Stimulated activated naive CD8-positive, alpha-beta T cell treated with anti-CD3 and anti-CD28 coated beads, Interleukin-15, amount 100 ng/mL, for 72 hours (primary cell): ENCODE measurements at regions not wholly inside any gene's neighbourhood (a gene's known extent, or its start where the extent isn't known, plus 50 kb on each side); places are given as distances from the start of the nearest gene placed in this dataset.
"Not testable (repeated sequence)": the region's sequence is repeated elsewhere in the genome, so short reads cannot be mapped to it uniquely, and the experiment has no call there.

Experiments used
- ATAC-seq: fragments of 150-1000 bp; cut with Tn5 transposase; 2 replicates; pipeline ENCODE4 v1.10.0; 2021; ENCODE audit warnings: mild to moderate bottlenecking, moderate library complexity
- DNase-seq, 2 donors: peaks; one replicate each; pipeline ENCODE4 v3.0.0; 2021 to 2022
- H3K27ac Mint-ChIP-seq, 2 donors: one replicate each; pipeline ENCODE4 v1.8.0; 2022; ENCODE audit warnings: mild to moderate bottlenecking in 2 of 2, mixed read lengths in 2 of 2, moderate library complexity in 2 of 2
- H3K27me3 Mint-ChIP-seq: one replicate; pipeline ENCODE4 v1.8.0; 2022; ENCODE audit warnings: mixed read lengths
- H3K4me1 Mint-ChIP-seq: one replicate; pipeline ENCODE4 v1.8.0; 2022; ENCODE audit warnings: mild to moderate bottlenecking, mixed read lengths
- H3K4me3 Mint-ChIP-seq, 2 donors: one replicate each; pipeline ENCODE4 v1.8.0; 2022; ENCODE audit warnings: mild to moderate bottlenecking in 2 of 2, mixed read lengths in 2 of 2, moderate library complexity in 1 of 2
- H3K9me3 Mint-ChIP-seq, 2 donors: one replicate each; pipeline ENCODE4 v1.8.0; 2022; ENCODE audit warnings: mixed read lengths in 2 of 2

- H3K9me3 Mint-ChIP-seq: peaks cover 0 to 16% of the 10 kb centered on the region in 2 donors
- peaks cover 10% of the 10 kb centered on the region for H3K4me1 Mint-ChIP-seq
- H3K27ac Mint-ChIP-seq: no peak overlapping the region
- no peaks in the 10 kb centered on the region for H3K27me3 Mint-ChIP-seq
- ATAC-seq (peak; percentile 71), DNase-seq (no peak)
- no peak overlapping the region for H3K4me3 Mint-ChIP-seq
Observed at GRCh38 chrY:19465809-19466208, 278.7 kb downstream of the KDM5D start.

GRCh38 chrY:19456855-19457448 lies 287.6 kb downstream of the KDM5D start:
- no peaks in the 10 kb centered on the region for H3K27me3 Mint-ChIP-seq
- peaks cover 11% of the 10 kb centered on the region for H3K4me1 Mint-ChIP-seq
- peak overlapping the region in 1 of 2 donors; percentile 57 for H3K27ac Mint-ChIP-seq
- H3K4me3 Mint-ChIP-seq: peak overlapping the region in 1 of 2 donors; percentile 10
- ATAC-seq: peak; percentile 97
- peaks cover 5 to 16% of the 10 kb centered on the region in 2 donors for H3K9me3 Mint-ChIP-seq
- peak in 1 of 2 donors; percentile 34 for DNase-seq

GRCh38 chrY:19433059-19433458 lies 311.5 kb downstream of the KDM5D start:
- Mint-ChIP-seq H3K9me3 (peaks cover 4 to 12% of the 10 kb centered on the region in 2 donors), H3K27ac (no peak overlapping the region), H3K27me3 (no peaks in the 10 kb centered on the region), H3K4me3 (peak overlapping the region; percentile 9 to 73), H3K4me1 (peaks cover 28% of the 10 kb centered on the region)
- DNase-seq: peak; percentile 12 to 35
- ATAC-seq: peak; percentile 81

- no peaks in the 10 kb centered on the region for H3K27me3 Mint-ChIP-seq
- no peak for ATAC-seq
Observed at GRCh38 chrY:19427736-19428518, 316.6 kb downstream of the KDM5D start.

GRCh38 chrY:19427191-19427590 lies 317.3 kb downstream of the KDM5D start:
- not testable (repeated sequence) for H3K27me3 Mint-ChIP-seq, H3K4me3 Mint-ChIP-seq, DNase-seq

More at GRCh38 chrY:19427736-19428518, 316.6 kb downstream of the KDM5D start:
- no peak overlapping the region for H3K27ac Mint-ChIP-seq
- peaks cover 18% of the 10 kb centered on the region for H3K4me1 Mint-ChIP-seq
- no peaks in the 10 kb centered on the region for H3K9me3 Mint-ChIP-seq
- DNase-seq: no peak
- H3K4me3 Mint-ChIP-seq: no peak overlapping the region

GRCh38 chrY:19410980-19411766 lies 333.4 kb downstream of the KDM5D start:
- ATAC-seq: peak; percentile 37
- H3K9me3 Mint-ChIP-seq: peaks cover 0 to 2% of the 10 kb centered on the region in 2 donors
- peaks cover 16% of the 10 kb centered on the region for H3K4me1 Mint-ChIP-seq
- DNase-seq: no peak
- no peak overlapping the region for H3K4me3 Mint-ChIP-seq
- H3K27ac Mint-ChIP-seq: no peak overlapping the region
- H3K27me3 Mint-ChIP-seq: no peaks in the 10 kb centered on the region

More at GRCh38 chrY:19427191-19427590, 317.3 kb downstream of the KDM5D start:
- H3K9me3 Mint-ChIP-seq, H3K27ac Mint-ChIP-seq, ATAC-seq: not testable (repeated sequence)
- H3K4me1 Mint-ChIP-seq: peaks cover 17% of the 10 kb centered on the region

GRCh38 chrY:19406246-19406645 lies 338.3 kb downstream of the KDM5D start:
- DNase-seq (no peak), ATAC-seq (no peak)
- peaks cover 19% of the 10 kb centered on the region for H3K4me1 Mint-ChIP-seq
- no peaks in the 10 kb centered on the region for H3K27me3 Mint-ChIP-seq
- no peak overlapping the region for H3K27ac Mint-ChIP-seq
- no peak overlapping the region for H3K4me3 Mint-ChIP-seq
- no peaks in the 10 kb centered on the region for H3K9me3 Mint-ChIP-seq

GRCh38 chrY:19405598-19405997 lies 338.9 kb downstream of the KDM5D start:
- Mint-ChIP-seq H3K9me3 (no peaks in the 10 kb centered on the region), H3K27me3 (no peaks in the 10 kb centered on the region), H3K4me3 (no peak overlapping the region), H3K4me1 (peaks cover 15% of the 10 kb centered on the region), H3K27ac (peak overlapping the region in 1 of 2 donors; percentile 34)
- DNase-seq (no peak), ATAC-seq (no peak)

- ATAC-seq (no peak), DNase-seq (no peak)
- peak overlapping the region in 1 of 2 donors; percentile 95 for H3K27ac Mint-ChIP-seq
- H3K9me3 Mint-ChIP-seq: no peaks in the 10 kb centered on the region
- H3K4me1 Mint-ChIP-seq: peaks cover 27% of the 10 kb centered on the region
- H3K4me3 Mint-ChIP-seq: peak overlapping the region; percentile 76 to 80
- H3K27me3 Mint-ChIP-seq: no peaks in the 10 kb centered on the region
Observed at GRCh38 chrY:19392876-19393275, 351.6 kb downstream of the KDM5D start.

- peak overlapping the region in 1 of 2 donors; percentile 50 for H3K4me3 Mint-ChIP-seq
- H3K9me3 Mint-ChIP-seq: no peaks in the 10 kb centered on the region
- H3K27ac Mint-ChIP-seq: no peak overlapping the region
- peaks cover 27% of the 10 kb centered on the region for H3K4me1 Mint-ChIP-seq
- no peaks in the 10 kb centered on the region for H3K27me3 Mint-ChIP-seq
- ATAC-seq: peak; percentile 93
- no peak for DNase-seq
Observed at GRCh38 chrY:19391922-19392321, 352.6 kb downstream of the KDM5D start.

- DNase-seq (no peak), ATAC-seq (no peak)
- no peak overlapping the region for H3K4me3 Mint-ChIP-seq
- H3K27ac Mint-ChIP-seq: no peak overlapping the region
- peaks cover 0 to 13% of the 10 kb centered on the region in 2 donors for H3K9me3 Mint-ChIP-seq
- no peaks in the 10 kb centered on the region for H3K27me3 Mint-ChIP-seq
- no peaks in the 10 kb centered on the region for H3K4me1 Mint-ChIP-seq
Observed at GRCh38 chrY:19365321-19365720, 379.2 kb downstream of the KDM5D start.

- ATAC-seq: no peak
- H3K27me3 Mint-ChIP-seq: no peaks in the 10 kb centered on the region
- no peak overlapping the region for H3K27ac Mint-ChIP-seq
- H3K4me1 Mint-ChIP-seq: peaks cover 6% of the 10 kb centered on the region
- no peak for DNase-seq
- no peak overlapping the region for H3K4me3 Mint-ChIP-seq
- H3K9me3 Mint-ChIP-seq: peaks cover 0 to 1% of the 10 kb centered on the region in 2 donors
Observed at GRCh38 chrY:19357249-19357648, 387.3 kb downstream of the KDM5D start.

GRCh38 chrY:19356735-19357134 lies 387.8 kb downstream of the KDM5D start:
- no peaks in the 10 kb centered on the region for H3K27me3 Mint-ChIP-seq
- no peak overlapping the region for H3K27ac Mint-ChIP-seq
- H3K4me1 Mint-ChIP-seq: peaks cover 6% of the 10 kb centered on the region
- ATAC-seq (peak; percentile 60), DNase-seq (no peak)
- no peak overlapping the region for H3K4me3 Mint-ChIP-seq
- H3K9me3 Mint-ChIP-seq: no peaks in the 10 kb centered on the region

- Mint-ChIP-seq H3K4me3 (no peak overlapping the region), H3K9me3 (no peaks in the 10 kb centered on the region), H3K4me1 (peaks cover 6% of the 10 kb centered on the region), H3K27me3 (no peaks in the 10 kb centered on the region), H3K27ac (no peak overlapping the region)
- DNase-seq (no peak), ATAC-seq (no peak)
Observed at GRCh38 chrY:19354857-19355173, 389.7 kb downstream of the KDM5D start.

- H3K4me3 Mint-ChIP-seq: no peak overlapping the region
- H3K4me1 Mint-ChIP-seq: peaks cover 6% of the 10 kb centered on the region
- ATAC-seq (no peak), DNase-seq (no peak)
- H3K27ac Mint-ChIP-seq: no peak overlapping the region
- H3K27me3 Mint-ChIP-seq: no peaks in the 10 kb centered on the region
- no peaks in the 10 kb centered on the region for H3K9me3 Mint-ChIP-seq
Observed at GRCh38 chrY:19354061-19354856, 390.3 kb downstream of the KDM5D start.
